ENCODE measurements at regions not wholly inside any gene's neighbourhood (a gene's known extent, or its start where the extent isn't known, plus 50 kb on each side); places are given as distances from the start of the nearest gene placed in this dataset.

GRCh38 chr3:10695595-10696285 is 120.3 kb upstream of the SLC6A11 start:
- 48 to 54% methylated on average over 4 of the region's 4 CpGs for WGBS, 2 donors
- H3K27me3 ChIP-seq, result no peaks in the 10 kb centered on the region
- H3K9me3 ChIP-seq, result no peaks in the 10 kb centered on the region
- TF ChIP-seq POLR2A (IDR thresholded peaks at IDR 0.05) (no peak), POLR2AphosphoS5 (IDR thresholded peaks at IDR 0.05) (no peak)
- TF ChIP-seq, protein P1, sequence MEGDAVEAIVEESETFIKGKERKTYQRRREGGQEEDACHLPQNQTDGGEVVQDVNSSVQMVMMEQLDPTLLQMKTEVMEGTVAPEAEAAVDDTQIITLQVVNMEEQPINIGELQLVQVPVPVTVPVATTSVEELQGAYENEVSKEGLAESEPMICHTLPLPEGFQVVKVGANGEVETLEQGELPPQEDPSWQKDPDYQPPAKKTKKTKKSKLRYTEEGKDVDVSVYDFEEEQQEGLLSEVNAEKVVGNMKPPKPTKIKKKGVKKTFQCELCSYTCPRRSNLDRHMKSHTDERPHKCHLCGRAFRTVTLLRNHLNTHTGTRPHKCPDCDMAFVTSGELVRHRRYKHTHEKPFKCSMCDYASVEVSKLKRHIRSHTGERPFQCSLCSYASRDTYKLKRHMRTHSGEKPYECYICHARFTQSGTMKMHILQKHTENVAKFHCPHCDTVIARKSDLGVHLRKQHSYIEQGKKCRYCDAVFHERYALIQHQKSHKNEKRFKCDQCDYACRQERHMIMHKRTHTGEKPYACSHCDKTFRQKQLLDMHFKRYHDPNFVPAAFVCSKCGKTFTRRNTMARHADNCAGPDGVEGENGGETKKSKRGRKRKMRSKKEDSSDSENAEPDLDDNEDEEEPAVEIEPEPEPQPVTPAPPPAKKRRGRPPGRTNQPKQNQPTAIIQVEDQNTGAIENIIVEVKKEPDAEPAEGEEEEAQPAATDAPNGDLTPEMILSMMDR (IDR thresholded peaks at IDR 0.05), result no peak
- H3K4me1 ChIP-seq, result no peaks in the 10 kb centered on the region
- no peak for DNase-seq
- no peaks in the 10 kb centered on the region for H3K36me3 ChIP-seq
- no peak for ATAC-seq (ENCODE audit: low FRiP score in 2 of 2)
- H3K27ac ChIP-seq, result no peak overlapping the region
- H3K4me3 ChIP-seq, result no peak overlapping the region

GRCh38 chr3:10697918-10698317 is 118.1 kb upstream of the SLC6A11 start:
- 46 to 50% methylated on average over 4 of the region's 4 CpGs for WGBS, 2 donors
- TF ChIP-seq POLR2A (IDR thresholded peaks at IDR 0.05), result no peak
- TF ChIP-seq, protein P1 (IDR thresholded peaks at IDR 0.05), result no peak
- TF ChIP-seq POLR2AphosphoS5 (IDR thresholded peaks at IDR 0.05), result no peak
- Histone ChIP-seq H3K9me3 (no peaks in the 10 kb centered on the region), H3K27me3 (no peaks in the 10 kb centered on the region), H3K36me3 (no peaks in the 10 kb centered on the region), H3K4me1 (no peaks in the 10 kb centered on the region), H3K27ac (no peak overlapping the region), H3K4me3 (no peak overlapping the region)
- ATAC-seq (ENCODE audit: low FRiP score in 2 of 2) (no peak), DNase-seq (no peak)

DNA sequence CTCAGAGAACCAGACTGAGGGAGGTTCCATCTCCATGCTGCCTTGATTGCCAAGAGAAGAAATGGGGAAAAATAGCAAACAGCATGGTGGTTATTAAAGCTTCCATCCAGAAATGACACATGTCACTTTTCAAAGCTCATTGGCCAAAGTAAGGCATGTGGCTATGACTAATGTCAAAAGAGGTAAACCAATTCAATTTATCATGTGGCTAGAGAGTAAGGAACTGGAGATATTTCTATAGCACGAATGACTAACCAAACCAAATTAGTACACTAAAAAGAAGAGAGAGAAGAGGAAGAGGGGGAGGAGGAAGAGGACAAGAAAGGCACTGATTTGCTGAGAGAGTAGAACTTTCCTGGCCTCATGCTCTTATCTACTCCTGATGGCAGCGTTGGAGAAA is 115.2 kb upstream of the SLC6A11 start:
- no peak for ATAC-seq (ENCODE audit: low FRiP score in 2 of 2)
- 67 to 75% methylated on average over 2 of the region's 2 CpGs for WGBS, 2 donors
- TF ChIP-seq, protein P1 (IDR thresholded peaks at IDR 0.05), result no peak
- no peak for TF ChIP-seq POLR2AphosphoS5 (IDR thresholded peaks at IDR 0.05)
- TF ChIP-seq EP300 (IDR thresholded peaks at IDR 0.05), result no peak
- TF ChIP-seq POLR2A (IDR thresholded peaks at IDR 0.05), result no peak
- Histone ChIP-seq H3K27ac (no peak overlapping the region), H3K9me3 (no peaks in the 10 kb centered on the region), H3K4me3 (no peak overlapping the region), H3K36me3 (no peaks in the 10 kb centered on the region), H3K4me1 (no peaks in the 10 kb centered on the region), H3K27me3 (peaks cover 0 to 4% (median 0%) of the 10 kb centered on the region in 4 donors)
- DNase-seq, result no peak

- H3K9me3 ChIP-seq, result no peaks in the 10 kb centered on the region
- no peak for DNase-seq
Observed at GRCh38 chr3:10702961-10703740, 112.9 kb upstream of the SLC6A11 start.

More at GRCh38 chr3:10702961-10703740, 112.9 kb upstream of the SLC6A11 start:
- no peak for TF ChIP-seq POLR2A (IDR thresholded peaks at IDR 0.05)
- TF ChIP-seq POLR2AphosphoS5 (IDR thresholded peaks at IDR 0.05), result no peak
- TF ChIP-seq EP300 (IDR thresholded peaks at IDR 0.05), result no peak
- TF ChIP-seq, protein P1 (IDR thresholded peaks at IDR 0.05), result no peak
- peak in 1 of 2 donors; percentile 23 for ATAC-seq (ENCODE audit: low FRiP score in 2 of 2)
- Histone ChIP-seq H3K36me3 (no peaks in the 10 kb centered on the region), H3K27me3 (peaks cover 0 to 17% (median 9%) of the 10 kb centered on the region in 4 donors), H3K4me1 (peaks cover 0 to 12% (median 2%) of the 10 kb centered on the region in 4 donors), H3K27ac (no peak overlapping the region), H3K4me3 (no peak overlapping the region)
- WGBS, 2 donors, result 31 to 40% methylated on average over 14 of the region's 14 CpGs
